ENCODE measurements at regions not wholly inside any gene's neighbourhood (a gene's known extent, or its start where the extent isn't known, plus 50 kb on each side); places are given as distances from the start of the nearest gene placed in this dataset.
"Not testable (repeated sequence)": the region's sequence is repeated elsewhere in the genome, so short reads cannot be mapped to it uniquely, and the experiment has no call there.

- not testable (repeated sequence) for DNase-seq (ENCODE audit: low read depth in 2 of 2, low spot score in 1 of 2)
Measured at GRCh38 chr20:41727681-41728080, 109.5 kb upstream of the CHD6 start.

DNA sequence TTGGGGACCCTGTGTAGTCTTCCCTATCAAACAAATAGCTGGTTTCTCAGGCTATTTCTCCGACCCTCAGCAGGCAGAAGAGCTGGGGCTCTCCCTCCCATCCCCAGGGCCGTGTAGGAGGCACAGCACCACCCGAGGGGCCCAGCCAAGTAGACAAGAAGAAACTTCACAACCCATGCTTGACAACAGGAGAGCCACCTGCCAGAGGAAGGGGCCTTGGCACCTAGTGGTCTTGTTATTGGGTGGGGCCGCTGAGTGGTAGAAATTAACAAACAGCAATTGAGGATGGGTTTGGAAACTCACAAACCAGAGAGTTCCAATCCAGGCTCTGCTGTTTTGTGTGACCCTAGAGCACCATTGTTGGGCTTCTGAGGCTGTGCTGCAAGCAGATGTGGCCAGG lies 108.5 kb upstream of the CHD6 start:
- DNase-seq (ENCODE audit: low read depth in 2 of 2, low spot score in 1 of 2): no peak

DNA sequence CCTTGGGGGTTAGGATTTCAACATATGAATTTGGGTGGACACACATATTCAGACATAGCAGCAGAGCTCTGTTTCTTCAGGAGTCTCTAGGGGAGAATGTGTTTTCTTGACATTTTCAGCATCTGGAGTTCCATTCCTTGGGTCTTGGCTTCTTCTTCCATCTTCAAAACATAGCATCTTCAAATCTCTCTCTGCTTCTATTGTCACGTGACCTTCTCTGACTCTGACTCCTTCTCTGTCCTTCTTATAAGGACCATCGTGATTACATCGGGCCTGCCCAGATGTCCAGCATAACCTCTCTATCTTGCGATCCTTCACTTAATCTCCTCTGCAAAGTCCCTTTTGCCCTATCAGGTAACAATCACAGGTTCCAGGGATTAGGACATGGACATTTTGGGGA lies 101.0 kb upstream of the CHD6 start:
- DNase-seq (ENCODE audit: low read depth in 2 of 2, low spot score in 1 of 2): no peak

- DNase-seq (ENCODE audit: low read depth in 2 of 2, low spot score in 1 of 2): no peak
Measured at GRCh38 chr20:41717483-41717882, 99.3 kb upstream of the CHD6 start.

DNA sequence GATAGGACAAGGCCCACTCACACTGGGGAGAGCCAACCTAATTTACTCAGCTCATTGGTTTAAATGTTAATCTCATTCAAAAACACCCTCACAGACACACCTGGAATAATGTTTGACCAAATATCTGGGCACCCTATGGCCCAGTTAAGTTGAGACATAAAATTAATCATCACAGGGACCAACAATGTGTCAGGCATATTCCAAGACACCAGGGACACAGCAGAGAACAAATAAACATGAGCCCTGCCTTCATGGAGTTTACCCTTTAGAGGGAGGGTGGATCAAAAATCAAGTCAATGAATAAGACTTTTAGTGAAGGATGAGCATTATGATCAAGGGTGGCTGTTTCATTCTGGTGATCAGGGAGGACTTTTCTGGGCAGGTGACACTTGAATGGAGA lies 98.7 kb upstream of the CHD6 start:
- DNase-seq (ENCODE audit: low read depth in 2 of 2, low spot score in 1 of 2): no peak

DNA sequence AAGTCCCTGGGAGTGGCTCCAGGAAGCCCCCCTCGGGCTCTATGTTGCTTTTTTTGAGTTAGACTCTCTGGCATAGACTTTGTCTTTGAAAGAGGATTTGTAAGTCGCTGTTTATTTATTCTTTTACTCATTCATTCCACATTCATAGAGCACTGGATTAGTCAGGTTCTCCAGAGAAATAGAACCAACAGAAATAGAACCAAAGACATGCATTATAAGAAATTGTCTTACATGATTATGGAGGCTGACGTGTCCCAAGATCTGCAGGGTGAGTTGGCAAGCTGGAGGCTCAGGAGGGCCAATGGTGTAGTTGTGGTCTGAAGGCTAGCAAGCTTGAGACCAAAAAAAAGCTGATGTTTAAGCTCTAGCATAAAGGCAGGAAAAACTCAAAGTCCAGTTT lies 98.3 kb upstream of the CHD6 start:
- DNase-seq (ENCODE audit: low read depth in 2 of 2, low spot score in 1 of 2): no peak

GRCh38 chr20:41715526-41715925 lies 97.3 kb upstream of the CHD6 start:
- no peak for DNase-seq (ENCODE audit: low read depth in 2 of 2, low spot score in 1 of 2)

DNA sequence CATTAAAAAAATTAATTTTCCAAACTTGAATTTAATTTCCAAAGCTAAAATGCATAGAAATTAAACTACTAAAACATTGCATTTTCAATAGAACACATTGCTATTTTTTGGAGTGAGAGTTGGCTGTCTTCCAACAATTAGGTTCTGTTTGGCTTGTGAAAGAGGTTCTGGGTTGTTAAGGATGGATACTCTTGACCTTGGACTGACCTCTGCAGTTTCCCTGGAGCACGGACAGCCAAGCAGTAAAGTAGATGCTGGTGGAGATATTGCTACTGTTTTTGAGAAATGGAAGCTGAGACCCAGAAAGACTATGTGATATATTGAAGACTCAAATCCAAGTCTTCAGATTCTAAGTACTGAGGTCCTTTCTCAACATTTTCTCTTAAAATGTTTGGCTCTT lies 95.9 kb upstream of the CHD6 start:
- no peak for DNase-seq (ENCODE audit: low read depth in 2 of 2, low spot score in 1 of 2)

DNA sequence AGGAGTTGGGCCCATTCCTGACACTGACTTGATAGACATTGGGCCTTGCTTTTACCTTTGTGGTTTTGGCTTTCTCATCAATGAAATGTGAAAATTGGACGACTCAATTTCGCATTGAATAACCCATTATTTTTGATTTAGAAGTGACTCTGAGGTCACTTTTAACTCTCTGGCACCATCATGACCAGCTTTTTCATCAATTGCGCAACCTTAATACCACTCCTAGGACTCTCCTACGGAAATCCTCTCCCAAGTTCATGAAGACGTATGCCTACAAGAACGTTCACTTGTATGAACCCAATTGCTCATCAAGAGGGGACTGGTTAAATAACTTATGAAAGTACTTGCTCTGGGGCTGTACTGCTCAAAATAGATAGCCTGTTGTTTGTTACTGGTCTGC lies 86.7 kb upstream of the CHD6 start:
- no peak for DNase-seq (ENCODE audit: low read depth in 2 of 2, low spot score in 1 of 2)

DNA sequence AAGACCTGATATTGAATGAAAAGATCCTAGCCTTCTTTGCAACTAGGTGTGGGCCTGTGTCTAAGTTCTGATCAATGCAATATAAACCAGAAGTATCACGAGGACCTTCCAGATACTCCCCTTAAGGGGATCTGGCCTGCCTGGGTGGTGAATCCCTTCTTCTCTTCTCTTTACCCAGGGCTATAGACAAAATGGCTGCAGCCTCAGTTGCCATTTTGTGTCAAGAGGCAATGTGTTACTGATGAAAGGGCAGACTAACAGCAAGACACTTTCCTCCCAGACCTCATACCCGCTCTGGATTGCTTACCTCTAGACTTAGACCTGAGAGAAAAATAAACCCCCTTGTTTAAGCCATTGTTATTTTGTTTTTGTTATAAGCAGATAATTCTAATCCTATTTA lies 84.5 kb upstream of the CHD6 start:
- DNase-seq (ENCODE audit: low read depth in 2 of 2, low spot score in 1 of 2): no peak

GRCh38 chr20:41701588-41702348 lies 83.6 kb upstream of the CHD6 start:
- DNase-seq (ENCODE audit: low read depth in 2 of 2, low spot score in 1 of 2): no peak

DNA sequence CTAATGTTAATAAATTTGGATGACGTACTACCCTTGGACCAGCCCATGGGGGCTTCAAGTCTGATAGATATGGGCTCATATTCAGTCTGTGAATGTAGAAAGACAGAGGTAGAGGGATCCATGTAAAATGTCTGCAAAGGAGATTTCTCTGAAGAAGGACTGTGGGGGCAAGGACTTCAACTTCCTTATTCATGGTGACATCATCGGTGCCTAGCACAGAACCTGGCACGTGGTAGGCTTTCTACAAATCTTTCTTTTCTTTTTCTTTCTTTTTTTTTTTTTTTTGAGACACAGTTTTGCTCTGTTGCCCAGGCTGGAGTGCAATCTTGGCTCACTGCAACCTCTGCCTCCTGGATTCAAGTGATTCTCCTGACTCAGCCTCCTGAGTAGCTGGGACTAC lies 81.5 kb upstream of the CHD6 start:
- not testable (repeated sequence) for DNase-seq (ENCODE audit: low read depth in 2 of 2, low spot score in 1 of 2)

DNA sequence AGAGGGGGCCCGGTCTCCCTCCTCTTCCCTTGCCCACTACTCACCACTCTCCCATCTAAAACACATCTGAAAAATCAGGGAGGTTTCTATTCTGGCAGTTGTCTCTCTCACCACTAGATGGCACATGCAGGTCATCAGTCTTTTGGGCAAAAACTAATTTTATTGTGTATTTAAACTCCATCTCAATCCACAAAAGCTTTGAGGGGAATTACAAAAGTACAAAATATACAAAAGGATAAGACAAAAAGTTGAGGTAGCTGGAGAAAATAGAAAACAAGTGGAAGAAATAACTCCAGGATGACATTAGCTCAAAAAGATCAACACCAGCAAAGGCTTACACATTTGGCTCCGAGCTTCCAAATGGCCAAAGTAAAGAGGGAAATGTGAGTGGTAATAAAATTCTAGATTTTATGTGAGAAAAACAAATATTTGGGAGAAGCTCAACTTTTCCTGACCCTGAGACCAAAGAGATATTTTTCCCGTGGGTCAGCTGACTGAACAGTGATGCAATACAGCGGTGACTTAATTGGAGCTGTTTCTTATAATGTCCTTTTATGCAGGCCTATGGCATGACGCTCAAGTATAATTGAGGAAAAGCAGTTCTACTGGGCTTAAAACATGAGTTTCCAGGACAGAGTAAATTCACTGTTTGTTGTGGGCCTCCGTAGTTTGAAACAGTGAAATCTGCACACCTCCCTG lies 79.8 kb upstream of the CHD6 start:
- DNase-seq (ENCODE audit: low read depth in 2 of 2, low spot score in 1 of 2): no peak

DNA sequence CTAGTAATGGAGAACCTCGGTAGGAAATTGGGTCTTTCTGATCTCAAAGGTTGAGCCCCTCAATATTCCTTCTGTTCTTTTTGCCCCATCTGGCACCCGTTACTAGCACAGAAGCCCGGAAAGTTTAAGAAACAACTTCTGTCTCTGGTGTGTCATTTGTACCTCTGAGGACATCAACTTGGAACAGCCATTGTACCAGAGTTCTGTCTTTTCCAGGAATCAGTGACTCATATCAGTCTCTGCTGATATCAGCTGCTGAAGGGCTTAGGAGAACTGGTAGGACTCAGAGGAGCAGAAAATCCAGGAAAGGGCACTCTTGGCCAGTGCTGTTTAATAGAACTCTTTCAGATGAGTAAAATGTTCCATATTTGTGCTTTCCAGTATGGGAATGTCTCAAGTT lies 78.3 kb upstream of the CHD6 start:
- no peak for DNase-seq (ENCODE audit: low read depth in 2 of 2, low spot score in 1 of 2)

GRCh38 chr20:41694796-41695195 lies 76.6 kb upstream of the CHD6 start:
- no peak for DNase-seq (ENCODE audit: low read depth in 2 of 2, low spot score in 1 of 2)

DNA sequence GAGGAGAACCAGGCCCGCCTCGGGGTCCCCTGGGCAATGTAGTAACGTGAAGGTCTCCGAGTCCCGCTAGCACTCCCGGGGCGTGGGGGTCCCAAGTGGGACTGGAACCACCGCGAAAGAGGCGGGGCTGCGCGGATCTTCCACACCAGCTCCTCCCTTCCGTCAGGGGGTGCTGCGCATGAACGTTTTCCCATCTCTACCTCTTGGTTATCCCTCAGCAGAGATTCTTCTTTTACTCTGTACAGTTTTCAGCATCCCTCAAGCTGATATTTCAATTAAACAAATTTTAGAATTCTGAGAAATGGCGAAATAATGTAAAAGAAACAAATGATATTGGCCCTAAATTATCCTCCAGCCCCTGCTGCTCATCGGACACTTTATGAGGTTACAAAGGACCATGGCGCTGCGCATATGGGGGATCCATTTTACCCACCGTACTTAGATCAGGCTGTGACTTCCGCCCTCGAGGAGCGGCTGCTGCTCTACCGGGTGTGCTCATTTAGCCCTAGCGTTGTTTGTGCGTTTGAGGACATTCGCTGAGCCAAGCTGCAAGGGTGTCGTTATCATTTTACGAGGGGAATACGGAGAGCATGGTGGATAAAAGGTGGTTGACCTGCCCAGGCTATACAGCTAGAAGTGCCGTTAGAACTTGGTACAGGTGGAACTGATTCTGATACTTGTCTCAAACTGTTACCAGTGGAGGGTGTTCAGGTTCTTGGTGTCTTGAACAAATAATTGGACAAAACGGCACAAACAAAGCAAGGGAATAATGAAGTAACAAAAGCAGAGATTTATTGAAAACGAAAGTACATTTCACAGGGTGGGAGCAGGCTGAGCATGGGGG lies 75.2 kb upstream of the CHD6 start:
- peak; percentile 55 to 61 for DNase-seq (ENCODE audit: low read depth in 2 of 2, low spot score in 1 of 2)

- DNase-seq (ENCODE audit: low read depth in 2 of 2, low spot score in 1 of 2): peak; percentile 28 to 39
Measured at GRCh38 chr20:41692479-41693135, 74.4 kb upstream of the CHD6 start.

GRCh38 chr20:41691443-41691842 lies 73.3 kb upstream of the CHD6 start:
- DNase-seq (ENCODE audit: low read depth in 2 of 2, low spot score in 1 of 2): no peak

DNA sequence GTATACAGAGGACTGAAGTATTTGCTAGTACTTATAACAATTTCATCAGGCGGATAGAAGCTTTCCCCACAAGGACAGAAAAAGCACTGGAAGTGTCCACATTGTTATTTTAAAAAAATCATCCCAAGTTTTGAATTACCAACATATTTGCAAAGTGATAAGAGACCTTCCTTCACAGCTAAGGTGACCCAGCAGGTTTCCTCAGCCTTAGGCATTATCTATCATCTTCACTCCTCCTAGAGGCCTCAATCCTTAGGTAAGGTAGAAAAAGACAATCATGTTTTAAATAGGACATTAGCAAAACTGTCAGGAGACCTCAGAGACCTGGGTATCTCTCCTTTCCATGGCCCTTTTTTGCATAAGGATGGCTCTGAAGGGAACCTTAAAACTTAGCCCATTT lies 72.5 kb upstream of the CHD6 start:
- DNase-seq (ENCODE audit: low read depth in 2 of 2, low spot score in 1 of 2): no peak

DNA sequence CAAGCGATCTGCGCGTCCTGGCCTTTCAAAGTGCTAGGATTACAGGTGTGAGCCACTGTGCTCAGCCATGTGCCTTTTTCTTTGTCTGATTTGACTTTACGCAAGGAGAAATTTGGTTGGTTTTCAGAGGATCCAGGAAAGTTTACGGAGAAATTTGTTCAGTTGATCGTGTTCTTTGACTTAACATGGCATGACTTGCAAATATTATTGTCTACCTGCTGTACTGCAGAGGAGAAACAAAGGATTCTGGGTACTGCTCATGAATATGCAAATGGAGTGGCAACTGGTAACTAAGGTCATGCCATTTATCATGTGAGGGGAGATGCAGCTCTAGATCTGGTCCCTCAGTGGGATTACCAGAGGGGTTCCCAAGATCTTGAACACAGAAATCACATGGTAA lies 68.8 kb upstream of the CHD6 start:
- DNase-seq (ENCODE audit: low read depth in 2 of 2, low spot score in 1 of 2): no peak

GRCh38 chr20:41685145-41685544 lies 67.0 kb upstream of the CHD6 start:
- DNase-seq (ENCODE audit: low read depth in 2 of 2, low spot score in 1 of 2): not testable (repeated sequence)

All from stimulated activated CD8-positive, alpha-beta memory T cell treated with anti-CD3 and anti-CD28 coated beads, Interleukin-4, amount 100 ng/mL, for 4 hours (primary cell).